HepG2 (cell line): ENCODE measurements at regions not wholly inside any gene's neighbourhood (a gene's known extent, or its start where the extent isn't known, plus 50 kb on each side); places are given as distances from the start of the nearest gene placed in this dataset.

Experiments
- FOXP1 ChIP-seq, 2 experiments: fragments of 450-650 bp in 1 of 2; IDR thresholded peaks; 2 replicates each; pipeline ENCODE4 v1.6.1; 2017 to 2018; ENCODE audit warnings: antibody characterized with exemption in 1 of 2
- SIN3A ChIP-seq: IDR thresholded peaks from 2 replicates; pipeline ENCODE4 v1.6.1; 2011; ENCODE audit warnings: low read depth, mild to moderate bottlenecking, control low read depth, low read length, borderline replicate concordance
- SOX5 ChIP-seq: IDR thresholded peaks from 2 replicates; pipeline ENCODE4 v1.6.1; 2016; ENCODE audit warnings: borderline replicate concordance
- TCF7L2 ChIP-seq: IDR thresholded peaks from 2 replicates; pipeline ENCODE4 v1.6.1; 2011; ENCODE audit warnings: mild to moderate bottlenecking, low read depth, low read length, moderate library complexity
- TSC22D2 ChIP-seq: sonication (generic); formaldehyde crosslinking; IDR thresholded peaks from 2 replicates; pipeline ENCODE4 v1.5.1; 2020; ENCODE audit warnings: missing genetic modification reagents, mild to moderate bottlenecking, borderline replicate concordance
- ZNF577 ChIP-seq: sonication (generic); formaldehyde crosslinking; IDR thresholded peaks from 2 replicates; pipeline ENCODE4 v1.4.0; 2020; ENCODE audit warnings: mild to moderate bottlenecking, low read depth, missing genetic modification reagents, borderline replicate concordance
- TF ChIP-seq, protein P1 (sequence below): sonication (generic); formaldehyde crosslinking; IDR thresholded peaks from 2 replicates; pipeline ENCODE4 v1.4.0; 2020; ENCODE audit warnings: missing genetic modification reagents

DNA sequence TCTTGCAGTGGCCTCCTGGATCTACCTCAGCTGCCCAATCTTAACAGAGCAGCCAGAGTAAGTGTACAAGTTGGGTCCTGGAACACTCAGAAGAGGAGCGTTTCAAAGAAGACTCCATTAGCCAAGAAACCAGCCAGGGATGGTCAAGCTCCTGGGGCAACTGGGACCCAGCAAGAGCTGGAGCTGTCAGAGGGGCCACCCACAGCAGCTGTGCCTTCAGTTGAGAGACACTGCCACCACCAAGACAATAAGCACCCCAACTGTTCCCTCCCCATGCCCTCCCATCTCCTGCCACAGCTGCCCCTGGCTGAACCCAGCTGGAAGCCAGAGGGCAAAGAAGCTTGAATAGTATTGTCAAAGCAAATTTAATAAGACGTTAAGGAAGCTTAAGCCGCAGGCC is 110.6 kb upstream of the TLE3 start:
- TF ChIP-seq, protein P1, sequence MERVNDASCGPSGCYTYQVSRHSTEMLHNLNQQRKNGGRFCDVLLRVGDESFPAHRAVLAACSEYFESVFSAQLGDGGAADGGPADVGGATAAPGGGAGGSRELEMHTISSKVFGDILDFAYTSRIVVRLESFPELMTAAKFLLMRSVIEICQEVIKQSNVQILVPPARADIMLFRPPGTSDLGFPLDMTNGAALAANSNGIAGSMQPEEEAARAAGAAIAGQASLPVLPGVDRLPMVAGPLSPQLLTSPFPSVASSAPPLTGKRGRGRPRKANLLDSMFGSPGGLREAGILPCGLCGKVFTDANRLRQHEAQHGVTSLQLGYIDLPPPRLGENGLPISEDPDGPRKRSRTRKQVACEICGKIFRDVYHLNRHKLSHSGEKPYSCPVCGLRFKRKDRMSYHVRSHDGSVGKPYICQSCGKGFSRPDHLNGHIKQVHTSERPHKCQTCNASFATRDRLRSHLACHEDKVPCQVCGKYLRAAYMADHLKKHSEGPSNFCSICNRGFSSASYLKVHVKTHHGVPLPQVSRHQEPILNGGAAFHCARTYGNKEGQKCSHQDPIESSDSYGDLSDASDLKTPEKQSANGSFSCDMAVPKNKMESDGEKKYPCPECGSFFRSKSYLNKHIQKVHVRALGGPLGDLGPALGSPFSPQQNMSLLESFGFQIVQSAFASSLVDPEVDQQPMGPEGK (CRISPR knock-in tag) = no peak
- TF ChIP-seq SIN3A = no peak
- no peak for TF ChIP-seq FOXP1 (IDR thresholded peaks at IDR 0.05)
- TF ChIP-seq FOXP1 (CRISPR knock-in tag; IDR thresholded peaks at IDR 0.05) = no peak
- no peak for TF ChIP-seq TCF7L2
- TF ChIP-seq SOX5 (CRISPR knock-in tag) = no peak
- no peak for TF ChIP-seq TSC22D2 (CRISPR knock-in tag)
- TF ChIP-seq ZNF577 (CRISPR knock-in tag) = no peak
